T47D (cell line): ENCODE measurements at regions not wholly inside any gene's neighbourhood (a gene's known extent, or its start where the extent isn't known, plus 50 kb on each side); places are given as distances from the start of the nearest gene placed in this dataset.

Experiments
- DNase-seq, 2 experiments: peaks; one replicate each; pipeline versions ENCODE4 v3.0.0 to v3.0.0-alpha.2; 2011 to 2012; ENCODE audit warnings: low read depth in 1 of 2, low spot score in 1 of 2
- JUND ChIP-seq: IDR thresholded peaks from 2 replicates; pipeline ENCODE4 v1.6.1; 2012; ENCODE audit warnings: low read depth
- in situ Hi-C: cut with HindIII; loops from 2 replicates; pipeline ENCODE4 v1.10.0; 2016; ENCODE audit warnings: low sequenced_read_pairs, low pct_unique_long_range_greater_than_20kb

DNA sequence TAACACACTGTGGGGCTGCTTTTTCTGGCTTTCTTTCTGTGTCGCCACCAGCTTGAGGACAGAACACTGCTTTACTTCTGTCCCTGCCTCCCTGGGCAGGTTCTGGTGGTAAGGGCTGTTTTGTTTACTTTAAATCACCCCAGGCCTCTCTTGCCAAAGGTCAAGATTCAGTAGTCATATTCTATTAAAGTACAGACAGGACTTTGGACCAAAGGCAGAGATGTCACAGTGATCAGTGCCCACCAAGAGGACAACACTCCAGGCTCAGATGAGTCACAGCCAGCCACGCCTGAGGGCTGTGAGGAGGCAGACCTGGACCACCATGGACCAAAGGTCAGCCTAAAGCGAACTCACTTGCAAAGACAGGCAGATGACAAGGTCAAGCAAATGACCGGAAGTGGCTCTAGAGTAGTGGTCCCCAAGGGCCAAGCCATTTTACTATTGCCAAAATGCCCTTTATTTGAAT, 200.0 kb downstream of the RHOU start:
- in situ Hi-C loops = no loop called here
- TF ChIP-seq JUND = no peak
- no peak for DNase-seq

DNA sequence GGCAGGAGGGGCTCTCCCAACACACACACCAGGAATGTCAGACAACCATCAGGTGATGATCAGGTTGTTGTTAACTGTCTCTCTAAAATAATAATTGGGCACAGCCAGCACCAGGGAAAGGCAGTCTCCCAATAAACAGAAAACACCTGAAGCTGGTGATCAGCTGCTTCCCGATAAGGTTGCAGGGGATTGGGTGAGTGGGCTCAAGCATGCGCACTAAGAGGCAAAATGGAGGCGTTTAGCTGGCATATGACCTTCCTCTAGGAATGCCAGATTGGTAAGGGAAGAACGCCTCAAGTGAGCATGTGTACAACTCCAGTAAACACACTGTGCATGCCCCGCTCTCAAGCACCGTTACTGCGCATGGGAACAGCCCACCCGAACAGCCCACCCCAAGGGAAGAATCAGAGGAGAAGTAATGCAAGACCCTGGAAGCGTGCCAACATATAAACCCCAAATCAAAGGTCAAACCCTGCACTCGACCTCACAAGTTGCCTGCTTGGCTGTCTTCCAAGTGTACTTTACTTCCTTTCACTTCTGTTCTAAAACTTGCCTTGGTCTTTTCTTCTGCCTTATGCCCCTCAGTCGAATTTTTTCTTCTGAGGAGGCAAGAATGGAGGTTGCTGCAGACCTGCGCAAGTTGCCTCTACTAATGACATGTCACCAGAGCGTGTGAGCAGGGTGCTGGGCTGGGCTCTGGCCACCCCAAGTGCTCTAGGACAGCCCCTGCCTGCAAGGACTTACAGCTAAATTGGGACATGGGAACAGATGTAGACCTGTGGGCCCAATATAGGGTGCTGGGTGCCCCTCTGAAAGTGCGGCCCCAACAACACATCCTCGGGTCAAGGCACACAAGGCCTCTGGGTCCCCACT, 200.8 kb downstream of the RHOU start:
- in situ Hi-C loops = no loop called here
- no peak for DNase-seq

DNA sequence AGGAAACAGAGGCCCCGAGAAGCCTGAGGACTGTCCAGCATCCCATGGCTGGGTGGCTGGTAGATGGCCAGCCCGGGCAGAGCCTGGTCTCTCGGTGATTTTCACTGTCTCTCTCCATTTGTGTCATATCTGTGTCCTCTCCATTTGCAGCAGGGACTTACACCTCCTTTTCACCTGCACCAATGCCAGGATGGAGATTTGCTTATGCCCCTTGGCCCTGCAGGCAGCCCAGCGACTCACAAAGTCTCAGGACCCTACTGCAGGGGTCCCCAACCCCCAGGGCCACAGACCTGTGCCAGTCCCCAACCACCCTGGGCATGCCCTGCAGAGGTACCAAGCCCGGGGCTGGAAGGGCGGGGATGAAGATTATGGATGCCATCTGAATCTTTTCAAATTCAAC, 201.6 kb downstream of the RHOU start:
- no peak for TF ChIP-seq JUND
- in situ Hi-C loops = no loop called here

More for the DNA sequence above, 200.8 kb downstream of the RHOU start:
- no peak for TF ChIP-seq JUND

DNA sequence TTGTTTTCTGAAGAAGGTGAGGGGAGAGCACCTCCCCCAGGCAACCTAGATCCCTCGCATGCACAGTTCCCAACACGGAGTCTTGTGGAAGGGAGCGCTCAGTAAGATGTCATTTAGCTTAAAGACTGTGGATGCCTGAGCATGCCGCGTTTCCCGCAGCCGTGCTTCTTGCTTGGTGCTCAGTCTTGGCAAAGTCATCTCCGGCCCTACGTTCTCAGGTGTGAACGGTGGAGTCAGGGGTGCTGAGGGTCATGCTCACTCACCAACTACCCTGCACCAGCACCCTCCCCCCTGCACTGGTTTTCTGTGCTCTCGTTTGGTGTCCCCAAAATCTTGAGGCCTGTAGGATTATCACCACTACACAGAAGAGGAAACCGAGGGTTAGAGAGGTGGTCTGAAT, 202.1 kb downstream of the RHOU start:
- in situ Hi-C loops = no loop called here
- TF ChIP-seq JUND = no peak
- no peak for DNase-seq

More for the DNA sequence above, 201.6 kb downstream of the RHOU start:
- DNase-seq = no peak

DNA sequence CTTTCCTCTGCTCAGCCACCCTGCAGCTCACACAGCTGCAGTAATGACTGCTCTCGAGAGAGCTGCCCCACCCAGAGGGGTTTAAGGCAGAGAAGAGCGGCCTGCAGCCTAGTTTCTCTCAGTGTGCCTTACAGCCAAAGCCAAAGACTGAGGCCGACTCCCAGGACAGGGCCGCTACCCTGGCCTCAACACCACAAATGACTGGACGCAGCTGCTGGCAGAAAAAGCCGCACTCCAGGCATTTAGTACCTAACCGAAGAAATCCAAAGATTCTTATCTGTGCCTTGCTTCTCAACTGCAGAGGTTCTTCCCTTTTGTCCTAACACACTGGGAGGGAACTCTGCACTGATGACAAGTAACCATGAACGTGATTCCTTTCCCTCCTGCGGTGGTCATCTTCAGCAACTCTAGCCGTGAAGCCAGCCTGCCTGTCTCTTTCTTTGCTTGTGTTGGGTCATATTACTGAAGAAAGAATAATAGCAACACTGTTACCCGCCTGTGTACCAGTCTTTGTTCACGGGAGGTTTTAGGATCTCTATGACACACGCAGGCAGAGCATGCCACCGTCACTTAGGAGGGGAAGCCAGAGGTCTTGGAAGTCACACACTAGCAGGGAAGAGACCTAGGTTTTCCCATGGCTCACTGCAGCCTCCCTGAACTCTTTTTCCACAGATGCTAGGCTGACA, 202.7 kb downstream of the RHOU start:
- DNase-seq = no peak
- no peak for TF ChIP-seq JUND
- in situ Hi-C loops = no loop called here

DNA sequence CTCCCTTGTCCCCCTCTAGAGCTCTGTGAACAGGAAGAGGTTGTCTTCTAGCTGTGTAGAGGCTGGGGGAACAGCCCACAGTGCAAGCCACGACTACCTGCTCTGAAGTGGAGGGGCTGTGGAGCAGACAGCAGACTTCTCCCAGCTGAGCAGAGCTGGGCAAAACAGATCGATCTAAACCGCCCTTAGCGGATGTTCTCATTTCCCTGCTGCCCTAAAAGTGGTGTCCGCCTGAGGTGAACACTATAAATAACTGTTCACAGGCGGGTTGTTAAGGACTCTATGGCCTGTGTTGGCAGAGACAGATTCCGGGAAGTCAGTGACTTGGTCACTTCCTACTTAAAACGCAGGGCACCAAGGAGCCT, 203.2 kb downstream of the RHOU start:
- DNase-seq = no peak
- in situ Hi-C loops = no loop called here
- TF ChIP-seq JUND = no peak

DNA sequence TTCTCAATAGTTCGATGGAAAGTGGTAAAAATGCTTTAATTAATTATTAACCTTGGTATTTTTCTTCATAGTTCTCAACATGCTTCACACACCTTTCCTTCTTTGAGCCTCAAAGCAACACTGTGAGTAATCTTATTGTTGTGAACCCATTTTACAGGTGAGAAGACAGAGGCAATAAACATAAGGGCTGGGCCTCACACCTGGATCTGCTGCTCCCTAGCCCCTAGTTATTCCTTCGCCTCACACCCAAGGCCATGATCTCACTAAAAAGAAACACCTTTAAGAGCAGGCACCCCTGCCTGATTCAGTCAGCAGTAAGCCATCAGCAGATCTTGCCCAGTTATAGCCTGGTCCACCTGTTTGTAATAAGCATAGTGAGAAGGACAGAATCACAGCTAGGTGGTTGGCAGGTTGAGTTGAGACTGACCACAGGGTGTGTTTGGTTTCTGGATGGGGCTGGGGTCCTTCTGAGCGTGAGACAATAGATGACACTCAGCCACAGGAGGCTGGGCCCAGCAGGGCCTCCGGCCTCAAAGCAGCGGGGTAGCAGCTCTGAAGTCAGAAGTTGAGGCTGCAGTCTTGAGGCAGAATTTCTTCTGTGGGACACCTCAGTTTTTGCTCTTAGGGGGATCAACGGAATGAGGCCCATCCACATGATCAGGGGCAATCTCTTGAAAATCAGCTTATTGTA, 203.9 kb downstream of the RHOU start:
- no peak for TF ChIP-seq JUND
- DNase-seq = no peak
- in situ Hi-C loops = no loop called here

DNA sequence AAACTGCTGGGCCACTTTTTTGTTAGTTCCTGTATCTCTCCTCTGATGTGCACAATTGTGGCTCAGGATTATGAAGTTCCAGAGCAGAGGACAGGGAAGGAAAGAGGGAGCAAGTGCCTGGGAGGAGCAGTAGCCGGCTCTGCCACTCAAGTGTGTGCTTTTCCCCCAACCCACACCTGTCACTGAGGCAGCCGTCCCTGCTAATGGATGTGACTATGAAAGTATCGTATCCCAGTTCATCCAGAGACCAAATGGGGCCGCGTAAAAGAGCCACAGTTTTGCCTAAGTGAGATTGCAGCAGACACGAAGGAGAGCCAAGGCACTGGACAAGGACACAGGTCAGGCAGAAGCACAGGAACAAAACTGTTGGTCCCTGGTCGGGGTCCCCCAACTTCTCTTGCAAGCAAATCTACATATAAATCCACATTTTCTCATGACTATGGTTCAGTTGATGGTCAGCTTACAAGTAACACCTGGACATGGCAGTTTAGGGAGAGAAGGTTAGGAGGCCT, 204.7 kb downstream of the RHOU start:
- no peak for DNase-seq
- in situ Hi-C loops = no loop called here

DNA sequence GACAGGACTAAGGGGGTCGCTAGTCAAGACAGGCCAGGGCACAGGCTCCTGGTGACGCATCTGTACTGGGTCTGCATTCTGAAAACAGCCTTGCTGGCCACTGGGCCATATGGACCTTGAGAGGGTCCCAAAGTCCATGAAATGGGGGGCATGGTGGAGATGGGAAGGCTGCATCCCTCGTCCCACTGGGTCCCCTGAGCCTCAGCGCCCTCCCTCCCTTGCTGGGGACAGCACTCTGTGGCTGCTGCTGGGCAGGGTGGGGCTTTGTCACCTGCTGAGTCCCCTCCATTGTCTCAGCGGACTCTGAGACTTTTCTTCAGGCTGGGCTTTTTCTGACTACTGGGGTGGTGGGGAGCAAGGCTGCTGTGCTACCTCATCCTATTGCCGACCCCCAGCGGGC, 205.2 kb downstream of the RHOU start:
- TF ChIP-seq JUND = no peak
- no peak for DNase-seq
- in situ Hi-C loops = no loop called here

More for the DNA sequence above, 204.7 kb downstream of the RHOU start:
- TF ChIP-seq JUND = no peak

DNA sequence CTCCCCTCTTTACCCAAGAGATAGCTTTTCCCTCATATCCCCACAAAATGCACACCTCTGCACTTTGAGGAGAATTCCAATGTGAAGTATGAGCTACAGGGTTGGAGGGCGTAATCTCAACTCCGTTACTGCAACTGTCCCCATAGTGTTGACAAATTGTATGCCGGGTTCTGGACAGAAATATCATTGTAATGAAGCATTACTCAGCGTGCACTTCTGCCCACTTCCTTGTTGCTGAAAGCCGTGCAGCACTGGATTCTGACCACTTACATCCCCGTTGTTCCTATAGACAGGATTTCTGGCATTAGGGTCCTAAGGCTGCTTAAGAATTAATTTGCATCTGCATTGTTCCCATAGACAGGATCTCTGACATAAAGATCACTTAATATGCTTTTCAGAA, 205.6 kb downstream of the RHOU start:
- in situ Hi-C loops = no loop called here
- no peak for TF ChIP-seq JUND
- DNase-seq = no peak

DNA sequence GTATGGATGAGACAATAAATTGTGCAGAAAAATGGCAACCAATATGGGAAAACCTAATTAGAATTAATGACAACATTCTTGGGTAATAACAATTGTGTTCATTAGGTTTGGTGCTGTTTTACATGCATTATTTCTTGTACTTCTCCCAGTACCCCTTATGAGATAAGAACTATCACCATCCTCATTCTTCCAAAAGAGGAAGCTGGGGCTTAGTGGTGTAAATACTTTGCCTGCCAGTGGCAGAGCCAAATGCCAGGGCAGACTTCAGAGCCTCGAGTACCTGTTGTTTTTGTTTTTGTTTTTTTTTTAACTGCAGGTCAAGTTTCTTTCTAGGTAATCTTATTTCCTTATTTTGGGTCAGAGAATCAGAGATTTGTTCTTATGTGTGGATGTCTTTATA, 206.4 kb downstream of the RHOU start:
- TF ChIP-seq JUND = no peak
- in situ Hi-C loops = no loop called here
- DNase-seq = no peak

DNA sequence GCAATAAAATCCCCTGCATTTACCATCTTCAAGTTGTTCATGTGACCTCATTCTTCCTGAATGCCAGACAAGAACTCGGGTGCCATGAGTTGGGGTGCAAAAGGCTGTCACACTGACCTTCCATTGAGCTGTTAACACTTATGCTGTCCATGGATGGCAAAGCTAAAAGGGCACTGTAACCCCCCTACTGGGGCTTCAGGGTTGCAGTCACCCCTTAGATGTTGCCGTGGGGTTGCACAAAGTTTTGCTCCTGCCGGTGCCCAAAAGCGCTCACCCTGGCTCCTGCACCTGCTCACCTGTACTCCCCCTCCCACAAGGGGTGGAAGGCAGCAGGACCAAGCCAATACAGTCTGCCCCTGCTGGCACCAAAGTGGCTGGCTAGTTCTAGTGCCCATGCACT, 208.2 kb downstream of the RHOU start:
- DNase-seq = no peak
- TF ChIP-seq JUND = no peak
- in situ Hi-C loops = no loop called here

DNA sequence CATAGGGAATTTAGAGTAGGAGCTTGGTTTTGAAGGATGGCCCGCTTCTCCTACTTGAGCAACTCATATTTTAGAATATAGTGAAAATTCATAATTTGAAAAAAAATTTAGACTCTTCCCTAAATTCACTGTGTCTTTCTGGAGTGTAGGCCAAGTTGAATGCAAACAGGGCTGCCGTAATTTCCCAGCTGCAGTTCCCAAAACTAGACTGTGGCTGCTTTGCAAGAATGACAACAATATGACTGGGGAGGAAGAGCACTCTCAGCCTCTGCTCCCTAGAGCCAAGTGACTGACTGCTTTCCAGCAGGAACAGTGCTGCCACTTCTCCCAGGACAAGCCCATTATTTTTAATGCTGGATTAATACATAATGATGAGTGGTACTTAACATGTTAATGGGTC, 209.0 kb downstream of the RHOU start:
- no peak for DNase-seq
- no peak for TF ChIP-seq JUND
- in situ Hi-C loops = no loop called here
